ENCODE measurements at regions not wholly inside any gene's neighbourhood (a gene's known extent, or its start where the extent isn't known, plus 50 kb on each side); places are given as distances from the start of the nearest gene placed in this dataset.
"Not testable (repeated sequence)": the region's sequence is repeated elsewhere in the genome, so short reads cannot be mapped to it uniquely, and the experiment has no call there.

DNA sequence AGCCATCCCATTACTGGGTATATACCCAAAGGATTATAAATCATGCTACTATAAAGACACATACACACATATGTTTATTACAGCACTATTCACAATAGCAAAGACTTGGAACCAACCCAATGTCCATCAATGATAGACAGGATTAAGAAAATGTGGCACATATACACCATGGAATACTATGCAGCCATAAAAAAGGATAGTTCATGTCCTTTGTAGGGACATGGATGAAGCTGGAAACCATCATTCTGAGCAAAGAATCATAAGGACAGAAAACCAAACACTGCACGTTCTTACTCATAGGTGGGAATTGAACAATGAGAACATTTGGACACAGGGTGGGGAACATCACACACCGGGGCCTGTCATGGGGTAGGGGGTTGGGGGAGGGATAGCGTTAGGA lies 60.3 kb upstream of the NMU start:
- DNase-seq; H3K27ac Mint-ChIP-seq; H3K4me1 Mint-ChIP-seq (ENCODE audit: low read depth); H3K9me3 Mint-ChIP-seq; CTCF ChIA-PET; intact Hi-C loops (cut with micrococcal nuclease); H3K4me3 Mint-ChIP-seq; H3K36me3 Mint-ChIP-seq (ENCODE audit: low read depth): not testable (repeated sequence)
- H3K27me3 Mint-ChIP-seq (ENCODE audit: low read depth), result peaks cover 25% of the 10 kb centered on the region

DNA sequence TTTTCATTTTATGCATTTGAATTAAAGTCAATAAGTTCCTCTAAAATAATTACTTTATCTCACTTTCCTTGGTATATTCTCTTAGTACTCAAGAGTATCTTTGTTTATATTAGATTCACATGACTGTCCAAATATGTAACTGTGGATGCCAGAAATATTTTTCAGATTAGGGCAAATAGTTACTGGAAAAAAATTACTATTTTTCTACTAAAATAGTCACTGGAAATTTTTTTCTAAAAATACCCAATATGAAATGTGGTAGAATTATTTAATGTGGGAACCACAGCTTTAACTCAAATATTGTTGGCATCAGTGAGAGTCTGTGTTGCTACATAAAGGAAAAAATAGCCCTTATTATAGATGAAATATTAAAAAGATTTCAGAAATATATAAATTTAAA lies 70.4 kb upstream of the NMU start:
- CTCF ChIA-PET, result no interaction called here
- no peaks in the 10 kb centered on the region for H3K36me3 Mint-ChIP-seq (ENCODE audit: low read depth)
- no peak overlapping the region for H3K4me3 Mint-ChIP-seq
- H3K27me3 Mint-ChIP-seq (ENCODE audit: low read depth), result peaks cover 5% of the 10 kb centered on the region
- no peak overlapping the region for H3K27ac Mint-ChIP-seq
- intact Hi-C loops (cut with micrococcal nuclease), result no loop called here
- no peaks in the 10 kb centered on the region for H3K9me3 Mint-ChIP-seq
- DNase-seq, result no peak
- H3K4me1 Mint-ChIP-seq (ENCODE audit: low read depth), result no peaks in the 10 kb centered on the region

GRCh38 chr4:55707507-55707906 lies 71.4 kb upstream of the NMU start:
- Mint-ChIP-seq H3K27ac (no peak overlapping the region), H3K9me3 (no peaks in the 10 kb centered on the region), H3K36me3 (ENCODE audit: low read depth) (no peaks in the 10 kb centered on the region), H3K4me3 (no peak overlapping the region), H3K4me1 (ENCODE audit: low read depth) (no peaks in the 10 kb centered on the region), H3K27me3 (ENCODE audit: low read depth) (peaks cover 5% of the 10 kb centered on the region)
- intact Hi-C loops (cut with micrococcal nuclease), result no loop called here
- CTCF ChIA-PET, result no interaction called here
- DNase-seq, result no peak

GRCh38 chr4:55707991-55708390 lies 71.9 kb upstream of the NMU start:
- H3K27ac Mint-ChIP-seq; CTCF ChIA-PET; DNase-seq; intact Hi-C loops (cut with micrococcal nuclease); H3K36me3 Mint-ChIP-seq (ENCODE audit: low read depth); H3K4me1 Mint-ChIP-seq (ENCODE audit: low read depth); H3K4me3 Mint-ChIP-seq; H3K27me3 Mint-ChIP-seq (ENCODE audit: low read depth); H3K9me3 Mint-ChIP-seq: not testable (repeated sequence)

DNA sequence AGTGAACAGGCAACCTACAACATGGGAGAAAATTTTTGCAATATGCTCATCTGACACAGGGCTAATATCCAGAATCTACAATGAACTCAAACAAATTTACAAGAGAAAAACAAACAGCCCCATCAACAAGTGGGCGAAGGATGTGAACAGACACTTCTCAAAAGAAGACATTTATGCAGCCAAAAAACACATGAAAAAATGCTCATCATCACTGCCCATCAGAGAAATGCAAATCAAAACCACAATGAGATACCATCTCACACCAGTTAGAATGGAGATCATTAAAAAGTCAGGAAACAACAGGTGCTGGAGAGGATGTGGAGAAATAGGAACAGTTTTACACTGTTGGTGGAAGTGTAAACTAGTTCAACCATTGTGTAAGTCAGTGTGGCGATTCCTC lies 76.7 kb upstream of the NMU start:
- intact Hi-C loops (cut with micrococcal nuclease); H3K27me3 Mint-ChIP-seq (ENCODE audit: low read depth); CTCF ChIA-PET; H3K4me1 Mint-ChIP-seq (ENCODE audit: low read depth); H3K4me3 Mint-ChIP-seq; H3K27ac Mint-ChIP-seq; DNase-seq; H3K36me3 Mint-ChIP-seq (ENCODE audit: low read depth); H3K9me3 Mint-ChIP-seq: not testable (repeated sequence)

DNA sequence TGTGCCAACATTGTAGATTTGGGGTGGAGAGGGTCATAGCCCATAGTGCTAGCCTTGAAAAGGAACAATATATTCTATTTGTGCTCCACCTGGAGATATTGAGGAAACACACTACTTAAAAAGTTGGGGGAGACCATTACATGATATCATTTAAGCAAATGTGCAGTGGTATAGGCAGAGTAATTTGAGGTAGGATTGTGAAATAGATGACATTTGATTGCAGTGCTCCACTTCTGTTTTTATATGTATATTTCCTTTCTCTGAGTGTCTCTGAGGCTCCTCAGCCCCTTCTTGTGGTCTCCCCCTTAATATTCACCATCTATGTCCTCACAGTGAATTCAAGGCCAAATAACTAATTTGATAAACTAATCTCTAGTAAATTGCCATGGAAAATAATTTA lies 85.6 kb upstream of the NMU start:
- DNase-seq, result no peak
- intact Hi-C loops (cut with micrococcal nuclease), result no loop called here
- Mint-ChIP-seq H3K4me3 (no peak overlapping the region), H3K4me1 (ENCODE audit: low read depth) (no peaks in the 10 kb centered on the region), H3K36me3 (ENCODE audit: low read depth) (no peaks in the 10 kb centered on the region), H3K9me3 (no peaks in the 10 kb centered on the region), H3K27ac (no peak overlapping the region), H3K27me3 (ENCODE audit: low read depth) (no peaks in the 10 kb centered on the region)
- CTCF ChIA-PET, result no interaction called here

GRCh38 chr4:55722132-55722531 lies 86.0 kb upstream of the NMU start:
- CTCF ChIA-PET, result no interaction called here
- no peak overlapping the region for H3K4me3 Mint-ChIP-seq
- no peaks in the 10 kb centered on the region for H3K4me1 Mint-ChIP-seq (ENCODE audit: low read depth)

GRCh38 chr4:55723403-55723802 lies 87.3 kb upstream of the NMU start:
- CTCF ChIA-PET, result no interaction called here
- Mint-ChIP-seq H3K4me3 (no peak overlapping the region), H3K4me1 (ENCODE audit: low read depth) (no peaks in the 10 kb centered on the region), H3K9me3 (no peaks in the 10 kb centered on the region), H3K27me3 (ENCODE audit: low read depth) (no peaks in the 10 kb centered on the region), H3K27ac (no peak overlapping the region), H3K36me3 (ENCODE audit: low read depth) (no peaks in the 10 kb centered on the region)
- intact Hi-C loops (cut with micrococcal nuclease), result no loop called here
- no peak for DNase-seq

More at GRCh38 chr4:55722132-55722531, 86.0 kb upstream of the NMU start:
- no peak for DNase-seq
- no peak overlapping the region for H3K27ac Mint-ChIP-seq
- intact Hi-C loops (cut with micrococcal nuclease), result no loop called here
- no peaks in the 10 kb centered on the region for H3K27me3 Mint-ChIP-seq (ENCODE audit: low read depth)
- no peaks in the 10 kb centered on the region for H3K9me3 Mint-ChIP-seq
- no peaks in the 10 kb centered on the region for H3K36me3 Mint-ChIP-seq (ENCODE audit: low read depth)

DNA sequence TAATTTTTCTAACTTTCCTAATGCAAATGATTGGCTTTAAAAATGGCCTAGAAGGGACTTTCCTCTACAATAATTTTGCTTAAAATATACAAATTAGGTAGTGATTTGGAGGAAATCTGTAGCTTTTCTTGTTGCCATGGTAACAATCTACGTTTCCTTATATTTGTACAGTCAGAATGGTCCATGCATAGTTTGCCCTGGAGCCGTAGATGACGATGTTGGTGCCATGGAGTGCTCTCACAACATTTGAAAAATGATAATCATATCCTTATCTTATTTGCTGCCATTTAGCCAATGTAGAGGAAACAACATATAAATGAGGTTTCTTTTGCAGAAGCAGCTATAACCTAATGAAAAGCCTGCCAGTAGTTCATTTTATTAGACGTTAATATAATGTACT lies 89.0 kb upstream of the NMU start:
- DNase-seq, result no peak
- Mint-ChIP-seq H3K4me3 (no peak overlapping the region), H3K27ac (no peak overlapping the region), H3K9me3 (no peaks in the 10 kb centered on the region), H3K36me3 (ENCODE audit: low read depth) (no peaks in the 10 kb centered on the region), H3K4me1 (ENCODE audit: low read depth) (no peaks in the 10 kb centered on the region), H3K27me3 (ENCODE audit: low read depth) (peaks cover 3% of the 10 kb centered on the region)
- intact Hi-C loops (cut with micrococcal nuclease), result no loop called here
- CTCF ChIA-PET, result no interaction called here

DNA sequence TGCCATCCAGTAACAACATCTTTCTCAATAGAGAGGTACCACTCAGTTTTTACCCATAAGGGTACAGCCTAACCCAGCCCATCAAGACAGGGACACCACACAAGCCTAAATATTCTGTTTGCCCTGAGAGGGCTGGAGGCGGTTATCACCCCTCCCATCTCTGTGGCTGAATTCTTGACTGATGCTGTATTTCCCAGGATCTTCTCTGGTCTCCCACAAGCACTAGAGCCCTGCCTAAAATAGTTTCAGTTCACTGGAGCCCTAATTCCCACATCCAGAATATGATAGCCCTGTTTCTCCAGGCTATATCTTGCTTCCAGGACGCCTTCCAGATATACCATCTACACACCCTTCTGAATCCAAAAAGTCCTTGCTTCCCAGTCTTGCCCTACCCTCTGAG lies 91.6 kb upstream of the NMU start:
- intact Hi-C loops (cut with micrococcal nuclease), result no loop called here
- Mint-ChIP-seq H3K4me1 (ENCODE audit: low read depth) (no peaks in the 10 kb centered on the region), H3K36me3 (ENCODE audit: low read depth) (no peaks in the 10 kb centered on the region), H3K9me3 (no peaks in the 10 kb centered on the region), H3K27me3 (ENCODE audit: low read depth) (peaks cover 8% of the 10 kb centered on the region), H3K4me3 (no peak overlapping the region), H3K27ac (no peak overlapping the region)
- DNase-seq, result no peak
- CTCF ChIA-PET, result no interaction called here

GRCh38 chr4:55729351-55730279 lies 90.0 kb upstream of the EXOC1L start:
- intact Hi-C loops (cut with micrococcal nuclease), result no loop called here
- Mint-ChIP-seq H3K9me3 (no peaks in the 10 kb centered on the region), H3K4me3 (no peak overlapping the region), H3K27ac (no peak overlapping the region), H3K4me1 (ENCODE audit: low read depth) (no peaks in the 10 kb centered on the region), H3K36me3 (ENCODE audit: low read depth) (no peaks in the 10 kb centered on the region), H3K27me3 (ENCODE audit: low read depth) (peaks cover 10% of the 10 kb centered on the region)
- no peak for DNase-seq
- CTCF ChIA-PET, result no interaction called here

DNA sequence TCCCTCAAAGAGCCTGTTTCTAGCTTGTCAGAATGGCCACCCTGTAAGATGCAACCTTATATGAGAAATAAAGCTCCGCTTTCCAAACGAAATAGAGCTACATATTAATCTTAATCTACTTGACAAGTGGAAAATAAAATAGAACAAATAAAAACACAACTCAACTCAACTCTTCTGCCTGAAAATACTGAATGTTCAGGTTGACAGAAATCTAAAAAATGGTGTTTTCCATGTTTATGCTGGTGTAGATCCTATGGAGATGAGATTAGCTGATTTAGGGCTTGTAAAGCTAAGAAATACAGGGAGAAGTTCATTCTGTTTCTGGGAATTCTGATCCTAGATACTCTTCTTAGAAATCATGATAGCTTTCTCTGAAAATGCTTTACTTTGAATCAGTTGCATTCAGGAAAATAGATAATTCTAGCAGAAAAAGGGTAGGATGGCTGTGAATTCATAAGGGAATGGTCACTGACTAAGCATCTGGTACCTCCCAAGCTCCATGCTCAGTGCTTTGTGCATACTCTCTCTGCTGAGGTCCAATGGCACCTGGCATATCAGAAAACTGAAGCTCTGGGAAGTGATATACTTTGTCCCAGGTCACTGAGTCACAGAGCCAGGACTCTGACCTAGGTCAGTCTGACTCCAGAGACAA lies 89.2 kb upstream of the EXOC1L start:
- Mint-ChIP-seq H3K9me3 (no peaks in the 10 kb centered on the region), H3K36me3 (ENCODE audit: low read depth) (no peaks in the 10 kb centered on the region), H3K27me3 (ENCODE audit: low read depth) (peaks cover 14% of the 10 kb centered on the region), H3K4me3 (no peak overlapping the region), H3K4me1 (ENCODE audit: low read depth) (no peaks in the 10 kb centered on the region), H3K27ac (no peak overlapping the region)
- CTCF ChIA-PET, result no interaction called here
- intact Hi-C loops (cut with micrococcal nuclease), result no loop called here
- DNase-seq, result no peak

GRCh38 chr4:55731959-55732358 lies 87.6 kb upstream of the EXOC1L start:
- Mint-ChIP-seq H3K36me3 (ENCODE audit: low read depth) (no peaks in the 10 kb centered on the region), H3K27me3 (ENCODE audit: low read depth) (peaks cover 24% of the 10 kb centered on the region), H3K4me3 (no peak overlapping the region), H3K27ac (no peak overlapping the region), H3K9me3 (no peaks in the 10 kb centered on the region), H3K4me1 (ENCODE audit: low read depth) (no peaks in the 10 kb centered on the region)
- CTCF ChIA-PET, result no interaction called here
- intact Hi-C loops (cut with micrococcal nuclease), result no loop called here
- DNase-seq, result no peak

Measured in activated naive CD4-positive, alpha-beta T cell treated with anti-CD3 and anti-CD28 coated beads for 36 hours (primary cell).